ENCODE measurements at regions not wholly inside any gene's neighbourhood (a gene's known extent, or its start where the extent isn't known, plus 50 kb on each side); places are given as distances from the start of the nearest gene placed in this dataset.

DNA sequence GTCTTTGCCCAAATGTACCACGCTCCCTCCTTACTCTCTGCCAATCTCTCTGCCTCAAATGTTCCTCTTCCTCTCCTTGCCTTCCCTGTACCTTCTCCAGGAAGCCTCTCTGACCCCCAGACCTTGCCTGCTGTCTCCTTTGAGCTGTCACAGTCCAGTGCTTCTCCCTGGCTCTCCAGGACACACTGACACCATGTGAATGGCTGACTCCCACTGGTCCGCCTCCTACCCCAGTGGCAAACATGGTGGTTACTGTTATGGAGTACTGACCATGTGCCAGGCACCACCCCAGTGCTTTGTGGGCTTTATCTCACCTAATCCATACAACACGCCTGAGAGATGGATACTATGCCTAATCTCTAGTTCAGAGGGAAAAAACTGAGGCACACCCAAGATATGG, 141.9 kb downstream of the TPRA1 start:
- TF ChIP-seq CTCF (IDR thresholded peaks at IDR 0.05) (no peak), POLR2A (IDR thresholded peaks at IDR 0.05) (no peak)
